Tibial nerve (tissue), 4 donors: ENCODE measurements at regions not wholly inside any gene's neighbourhood (a gene's known extent, or its start where the extent isn't known, plus 50 kb on each side); places are given as distances from the start of the nearest gene placed in this dataset.
A peak's percentile ranks its signal among the peaks of the same experiment; 100 is the strongest.

Experiments
- DNase-seq, 2 donors: peaks; one replicate each; pipeline ENCODE4 v3.0.0-alpha.2; 2019; ENCODE audit warnings: low spot score in 2 of 2
- H3K27ac ChIP-seq, 4 donors: fragments of 200-600 bp; sonication (generic) in 3 of 4; one replicate each; pipeline ENCODE4 v1.5.1; 2017 to 2019; ENCODE audit warnings: mild to moderate bottlenecking in 1 of 4
- H3K27me3 ChIP-seq, 2 donors: fragments of 200-600 bp; sonication (generic) in 1 of 2; one replicate each; pipeline versions ENCODE4 v1.5.1 to v1.6.0; 2017 to 2019
- H3K36me3 ChIP-seq, 3 donors: fragments of 200-600 bp; sonication (generic); one replicate each; pipeline ENCODE4 v1.5.1; 2018 to 2019
- H3K4me1 ChIP-seq, 4 donors: fragments of 200-600 bp; sonication (generic) in 3 of 4; one replicate each; pipeline ENCODE4 v1.5.1; 2017 to 2019
- H3K4me3 ChIP-seq, 4 donors: fragments of 200-600 bp; sonication (generic) in 3 of 4; one replicate each; pipeline ENCODE4 v1.5.1; 2017 to 2019; ENCODE audit warnings: mild to moderate bottlenecking in 1 of 4, moderate library complexity in 1 of 4
- H3K9me3 ChIP-seq, 4 donors: fragments of 200-600 bp; sonication (generic) in 3 of 4; one replicate each; pipeline ENCODE4 v1.5.1; 2017 to 2019
- CTCF ChIP-seq, 5 experiments: fragments of 200-600 bp in 3 of 5; fragments of 450-650 bp in 2 of 5; sonication (generic) in 3 of 5; IDR thresholded peaks; one replicate each; pipeline ENCODE4 v1.5.1; 2016 to 2019; ENCODE audit warnings: antibody characterized with exemption in 5 of 5, mild to moderate bottlenecking in 3 of 5, moderate library complexity in 2 of 5
- EP300 ChIP-seq, 2 donors: sonication (generic); formaldehyde crosslinking; IDR thresholded peaks; one replicate each; pipeline ENCODE4 v1.6.1; 2017; ENCODE audit warnings: antibody characterized with exemption in 2 of 2, mild to moderate bottlenecking in 1 of 2
- POLR2A ChIP-seq, 2 donors: fragments of 450-650 bp; IDR thresholded peaks; one replicate each; pipeline ENCODE4 v1.6.1; 2017; ENCODE audit warnings: antibody characterized with exemption in 2 of 2, mild to moderate bottlenecking in 2 of 2, moderate library complexity in 2 of 2
- WGBS, 2 donors: methylation state at CpG; one replicate each; pipeline ENCODE4 v1.1.5; 2018; 5-methylcytosine and 5-hydroxymethylcytosine counted together

GRCh38 chr2:47654790-47655562 lies 84.2 kb upstream of the KCNK12 start:
- no peaks in the 10 kb centered on the region for H3K27me3 ChIP-seq
- no peak overlapping the region for H3K4me3 ChIP-seq
- peak overlapping the region in 1 of 4 donors; percentile 11 for H3K27ac ChIP-seq
- H3K9me3 ChIP-seq, result no peaks in the 10 kb centered on the region
- H3K4me1 ChIP-seq, result peaks cover 0 to 10% (median 0%) of the 10 kb centered on the region in 4 donors
- DNase-seq, result no peak
- TF ChIP-seq CTCF (IDR thresholded peaks at IDR 0.05), result no peak
- TF ChIP-seq EP300 (IDR thresholded peaks at IDR 0.05), result no peak
- no peak for TF ChIP-seq POLR2A (IDR thresholded peaks at IDR 0.05)
- WGBS, 2 donors, result 55 to 63% methylated on average over 14 to 15 of the region's 15 CpGs
- no peaks in the 10 kb centered on the region for H3K36me3 ChIP-seq

GRCh38 chr2:47653902-47654789 lies 83.4 kb upstream of the KCNK12 start:
- no peak for DNase-seq
- H3K27ac ChIP-seq, result peak overlapping the region in 1 of 4 donors; percentile 65
- WGBS, 2 donors, result 34 to 43% methylated on average over 20 of the region's 20 CpGs
- no peaks in the 10 kb centered on the region for H3K27me3 ChIP-seq
- peaks cover 0 to 10% (median 0%) of the 10 kb centered on the region in 4 donors for H3K4me1 ChIP-seq
- H3K9me3 ChIP-seq, result no peaks in the 10 kb centered on the region
- H3K4me3 ChIP-seq, result no peak overlapping the region
- TF ChIP-seq CTCF (IDR thresholded peaks at IDR 0.05) (no peak), EP300 (IDR thresholded peaks at IDR 0.05) (peak in 1 of 2 donors; percentile 53)
- H3K36me3 ChIP-seq, result no peaks in the 10 kb centered on the region

GRCh38 chr2:47653036-47653435 lies 82.3 kb upstream of the KCNK12 start:
- no peaks in the 10 kb centered on the region for H3K9me3 ChIP-seq
- no peaks in the 10 kb centered on the region for H3K27me3 ChIP-seq
- no peaks in the 10 kb centered on the region for H3K36me3 ChIP-seq
- TF ChIP-seq CTCF (IDR thresholded peaks at IDR 0.05) (no peak), EP300 (IDR thresholded peaks at IDR 0.05) (no peak), POLR2A (IDR thresholded peaks at IDR 0.05) (no peak)
- peaks cover 0 to 10% (median 0%) of the 10 kb centered on the region in 4 donors for H3K4me1 ChIP-seq
- WGBS, 2 donors, result 86 to 93% methylated on average over 6 of the region's 6 CpGs
- no peak for DNase-seq
- H3K27ac ChIP-seq, result peak overlapping the region in 1 of 4 donors; percentile 56
- no peak overlapping the region for H3K4me3 ChIP-seq

- Histone ChIP-seq H3K9me3 (no peaks in the 10 kb centered on the region), H3K36me3 (no peaks in the 10 kb centered on the region), H3K27ac (peak overlapping the region in 1 of 4 donors; percentile 56), H3K27me3 (no peaks in the 10 kb centered on the region), H3K4me1 (peaks cover 0 to 10% (median 0%) of the 10 kb centered on the region in 4 donors), H3K4me3 (no peak overlapping the region)
- no peak for TF ChIP-seq EP300 (IDR thresholded peaks at IDR 0.05)
- no peak for TF ChIP-seq CTCF (IDR thresholded peaks at IDR 0.05)
- TF ChIP-seq POLR2A (IDR thresholded peaks at IDR 0.05), result no peak
- 78 to 86% methylated on average over 10 of the region's 10 CpGs for WGBS, 2 donors
- DNase-seq, result no peak
Observed at GRCh38 chr2:47652061-47652690, 81.4 kb upstream of the KCNK12 start.
